ENCODE measurements at regions not wholly inside any gene's neighbourhood (a gene's known extent, or its start where the extent isn't known, plus 50 kb on each side); places are given as distances from the start of the nearest gene placed in this dataset.

- no peak for DNase-seq
Observed at GRCh38 chr22:18731075-18731666, 119.5 kb upstream of the RIMBP3 start.

DNA sequence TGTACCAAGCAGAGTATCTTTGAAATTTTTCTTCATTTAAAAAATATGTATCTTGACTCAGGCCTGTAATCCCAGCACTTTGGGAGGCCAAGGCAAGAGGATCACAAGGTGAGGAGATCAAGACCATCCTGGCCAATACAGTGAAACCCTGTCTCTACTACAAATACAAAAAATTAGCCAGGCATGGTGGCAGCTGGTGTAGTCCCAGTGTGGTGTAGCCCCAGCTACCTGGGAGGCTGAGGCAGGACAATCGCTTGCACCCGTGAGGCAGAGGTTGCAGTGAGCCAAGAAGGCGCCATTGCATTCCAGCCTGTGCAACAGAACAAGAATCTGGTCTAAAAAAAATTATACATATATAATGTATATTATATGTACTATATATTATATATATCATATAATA is 118.7 kb upstream of the RIMBP3 start:
- DNase-seq, result peak; percentile 67

All from fibroblast of skin of back (primary cell).